NCI-H2029 (cell line): ENCODE measurements at regions not wholly inside any gene's neighbourhood (a gene's known extent, or its start where the extent isn't known, plus 50 kb on each side); places are given as distances from the start of the nearest gene placed in this dataset.
"Not testable (repeated sequence)": the region's sequence is repeated elsewhere in the genome, so short reads cannot be mapped to it uniquely, and the experiment has no call there.

Experiments
- DNase-seq: peaks from one replicate; lab custom pipeline; 2025; lab: John Stamatoyannopoulos, UW

DNA sequence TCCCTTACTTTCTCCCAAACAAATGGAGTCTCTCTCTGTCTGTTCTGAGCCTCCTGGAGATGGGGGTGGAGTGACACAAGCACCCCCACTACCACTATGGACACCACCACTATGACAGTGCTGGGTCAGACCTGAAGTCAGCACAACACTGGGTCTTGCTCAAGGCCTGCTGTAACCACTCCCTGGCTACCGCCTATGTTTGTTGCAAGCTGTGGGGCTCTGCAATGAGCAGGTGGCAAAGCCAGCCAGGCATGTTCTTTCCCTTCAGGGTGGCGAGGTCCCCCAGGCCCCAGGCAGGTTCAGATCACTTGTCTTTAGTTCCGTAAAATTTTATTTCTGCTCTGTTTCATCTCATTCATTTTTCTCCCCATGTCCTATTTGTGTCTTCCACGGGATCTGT lies 349.8 kb downstream of the TMEM121 start:
- DNase-seq = no peak

DNA sequence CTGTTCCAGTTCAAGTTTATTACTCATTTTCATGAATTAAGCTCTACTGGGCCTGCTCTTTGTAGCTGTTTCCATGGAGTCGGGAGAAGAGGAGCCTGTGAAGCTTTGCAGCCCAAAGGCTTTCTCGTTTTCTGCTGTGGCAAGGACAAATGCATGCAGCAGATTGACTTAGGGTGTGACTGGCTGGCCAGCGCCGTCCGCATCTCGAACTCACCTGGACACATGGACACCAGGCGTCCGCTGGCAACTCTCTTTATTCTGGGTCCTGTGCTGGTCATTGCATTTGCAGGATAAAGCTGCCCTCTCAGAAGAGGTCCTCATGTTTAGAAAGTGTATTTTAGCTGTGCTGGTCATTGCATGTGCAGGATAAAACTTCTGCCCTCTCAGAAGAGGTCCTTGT lies 350.4 kb downstream of the TMEM121 start:
- no peak for DNase-seq

DNA sequence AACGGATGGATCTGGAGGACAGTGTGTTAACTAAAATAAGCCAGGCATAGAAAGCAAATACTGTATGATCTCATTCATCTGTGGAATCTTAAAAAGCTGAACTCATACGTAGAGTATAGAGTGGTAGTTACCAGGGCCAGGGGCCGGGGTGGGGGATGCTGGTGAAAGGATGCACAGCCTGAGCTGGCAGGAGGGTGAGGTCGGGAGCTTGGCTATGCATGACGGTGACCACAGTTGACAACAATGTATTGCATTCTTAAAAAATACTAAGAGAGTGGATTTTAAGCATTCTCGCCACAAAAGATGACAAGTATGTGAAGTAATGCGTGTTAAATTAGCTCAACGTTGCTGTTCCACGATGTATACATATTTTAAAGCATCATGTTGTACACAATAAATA lies 351.3 kb downstream of the TMEM121 start:
- DNase-seq = no peak

DNA sequence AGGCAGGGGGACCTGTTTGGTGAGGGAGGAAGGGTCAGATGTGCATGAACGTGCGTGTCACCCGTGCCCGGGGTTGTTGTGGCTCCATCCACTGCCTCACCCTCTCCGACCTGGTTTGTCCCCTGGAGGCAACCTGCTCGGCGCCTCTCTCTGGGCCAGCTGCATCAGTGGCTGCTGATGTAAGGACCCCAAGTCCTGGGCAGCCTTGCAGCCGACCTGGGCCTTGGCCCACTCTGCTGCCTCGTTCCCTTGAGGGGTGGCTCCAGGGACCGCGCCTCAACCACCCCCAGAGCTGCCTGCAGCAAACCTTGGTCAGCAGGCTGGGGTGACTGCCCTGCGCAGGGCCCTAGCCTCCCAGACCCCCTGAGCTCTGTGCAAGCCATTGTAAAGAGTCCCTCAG lies 351.7 kb downstream of the TMEM121 start:
- DNase-seq = no peak

DNA sequence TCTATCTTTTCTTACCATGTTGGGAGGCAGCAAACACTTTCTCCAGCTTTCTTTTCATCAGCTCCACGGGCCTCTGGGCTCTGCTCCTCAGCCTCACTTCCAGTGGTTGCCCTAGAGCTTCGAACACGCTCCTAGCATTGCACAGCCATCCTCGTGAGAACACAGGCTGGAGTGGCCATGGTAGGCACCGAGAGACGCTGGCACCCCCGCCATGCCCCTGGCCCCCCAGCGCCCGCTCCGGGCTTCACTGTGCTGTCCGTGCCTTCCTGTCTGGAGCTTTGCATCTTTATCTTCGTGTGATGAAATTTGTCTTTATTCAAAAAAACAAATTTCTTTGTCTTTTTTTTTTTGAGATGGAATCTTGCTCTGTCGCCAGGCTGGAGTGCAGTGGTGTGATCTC lies 352.2 kb downstream of the TMEM121 start:
- DNase-seq = no peak

DNA sequence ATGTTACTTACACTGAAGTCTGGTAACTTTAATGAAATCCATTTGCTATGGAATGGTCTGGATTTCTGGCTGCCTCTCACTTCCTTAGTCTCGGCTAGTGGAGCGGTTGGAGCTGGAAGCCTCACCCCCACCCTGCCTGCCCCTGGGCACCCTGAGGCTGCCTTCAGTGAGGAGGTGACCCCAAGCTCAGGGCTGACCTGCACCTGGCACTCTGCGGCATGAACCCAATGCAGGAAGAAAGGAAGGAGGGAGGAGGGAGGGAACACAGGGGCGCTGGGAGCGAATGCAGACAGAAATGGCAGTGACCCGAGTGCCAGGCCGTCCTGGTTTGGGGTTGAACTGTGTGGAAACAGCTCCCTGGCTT lies 353.1 kb downstream of the TMEM121 start:
- DNase-seq = no peak

DNA sequence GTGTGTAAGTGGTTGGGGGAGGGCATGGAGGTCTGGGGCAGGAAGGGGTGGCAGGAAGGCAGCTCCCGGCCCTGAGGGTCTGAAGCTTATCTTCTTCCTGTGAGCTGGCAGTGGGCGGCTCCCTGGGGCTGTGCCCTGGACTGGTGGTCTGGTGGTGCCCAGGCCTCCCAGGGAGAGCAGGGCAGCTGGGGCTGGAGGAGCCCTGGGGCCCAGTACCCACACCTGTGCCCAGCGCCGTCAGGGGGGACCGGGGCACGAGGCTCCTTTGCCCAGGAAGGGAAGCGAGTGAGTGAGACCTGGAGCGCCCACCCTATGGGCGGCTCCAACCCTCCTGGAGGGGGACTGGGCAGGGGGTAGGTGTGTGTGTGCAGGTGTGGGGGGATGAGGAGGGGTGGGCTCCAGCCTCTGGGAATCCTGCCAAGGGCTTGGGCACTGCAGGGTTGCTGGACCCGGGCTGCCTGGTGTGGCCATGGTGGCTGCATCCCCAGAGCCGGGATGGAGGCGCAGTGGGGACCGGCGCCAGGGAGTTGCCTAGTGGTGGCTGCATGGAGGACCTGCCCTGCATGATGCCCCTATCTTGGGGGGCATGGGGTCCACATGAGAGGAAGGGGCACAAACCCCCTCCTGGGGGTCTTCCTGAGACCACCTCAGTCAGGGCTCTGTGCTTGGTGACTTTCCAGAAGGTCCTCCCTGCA lies 353.6 kb downstream of the TMEM121 start:
- DNase-seq = no peak

DNA sequence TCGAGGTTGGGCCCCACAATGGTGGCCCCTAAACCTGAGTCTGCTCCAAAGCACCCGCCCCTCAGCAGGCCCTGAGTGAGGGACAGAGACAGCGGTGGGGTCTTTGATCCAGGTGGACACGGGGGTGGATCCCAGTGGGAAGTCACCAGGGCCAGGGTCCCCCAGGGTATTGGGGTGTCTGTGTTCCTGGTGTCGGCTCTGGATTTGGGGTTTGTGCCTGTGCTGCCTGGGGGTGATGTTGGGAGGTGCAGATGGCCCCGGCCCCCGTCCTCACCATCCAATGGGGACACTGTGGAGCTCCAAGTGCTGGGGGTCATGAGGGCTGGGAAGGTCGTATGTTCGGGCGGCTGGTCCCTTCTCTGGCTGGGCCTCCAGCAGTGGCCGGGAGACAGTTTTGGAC lies 354.2 kb downstream of the TMEM121 start:
- DNase-seq = no peak

DNA sequence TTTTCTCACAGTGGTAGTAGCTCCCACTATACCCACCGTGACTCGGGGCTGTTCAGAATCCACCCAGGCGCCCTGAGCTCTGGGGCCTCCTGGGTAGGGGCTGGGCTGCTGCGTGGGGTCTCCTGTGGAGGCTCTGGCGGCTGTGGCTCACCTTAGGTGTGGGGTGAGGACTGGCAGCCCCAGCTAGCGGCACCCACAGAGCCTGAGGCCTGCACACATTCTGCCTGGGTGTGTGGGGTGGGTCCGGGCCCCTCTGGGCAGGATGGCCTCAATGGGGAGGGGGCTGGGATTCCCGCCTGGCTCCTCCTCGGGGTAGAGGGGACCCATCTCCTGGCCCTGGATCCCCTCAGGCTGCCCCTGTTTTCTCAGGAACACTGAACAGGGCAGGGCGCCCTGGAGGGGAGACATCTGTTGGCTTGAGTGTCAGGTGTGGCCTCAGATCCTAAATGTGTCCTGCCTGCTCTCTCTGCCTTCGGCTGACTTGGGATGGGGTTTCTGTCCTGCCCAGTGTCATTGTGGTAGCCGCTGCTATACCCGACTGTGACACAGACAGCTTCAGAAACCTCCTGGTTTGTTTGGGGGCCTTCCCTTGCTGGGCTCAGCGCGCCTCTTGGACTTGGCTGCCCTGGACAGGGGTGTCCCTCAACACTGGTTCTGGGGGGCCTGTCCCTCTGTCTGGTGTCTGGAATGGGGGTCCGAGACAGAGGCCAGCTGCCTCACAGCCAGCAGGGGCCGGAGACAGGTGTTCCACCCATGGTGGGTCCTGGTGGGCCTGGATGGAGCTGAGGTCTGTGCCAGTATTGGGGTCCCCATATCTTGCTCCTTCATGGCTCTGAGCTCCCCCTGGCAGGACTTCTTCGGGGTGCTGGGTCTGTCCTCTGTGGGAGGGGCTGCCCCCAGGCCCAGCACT lies 354.9 kb downstream of the TMEM121 start:
- no peak for DNase-seq

DNA sequence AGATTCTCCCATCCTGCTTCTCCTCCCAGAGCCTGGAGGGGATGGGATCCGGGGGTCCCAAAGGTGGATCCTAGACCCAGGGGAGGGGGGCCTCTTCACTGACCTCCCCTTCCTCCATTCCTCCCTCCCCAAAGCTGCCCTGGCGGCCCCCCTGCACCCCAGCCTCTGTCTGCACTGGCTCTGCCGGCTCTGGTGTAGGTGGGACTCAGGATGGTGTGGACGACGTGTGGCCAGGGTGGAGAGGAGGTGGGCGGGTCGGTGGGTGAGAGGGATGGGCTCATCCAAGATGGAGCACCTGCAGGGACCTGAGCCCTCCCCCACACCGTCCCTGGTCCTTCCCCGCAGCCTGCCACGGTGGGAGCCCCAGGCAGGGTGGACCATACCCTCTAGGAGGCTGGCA lies 355.6 kb downstream of the TMEM121 start:
- not testable (repeated sequence) for DNase-seq

DNA sequence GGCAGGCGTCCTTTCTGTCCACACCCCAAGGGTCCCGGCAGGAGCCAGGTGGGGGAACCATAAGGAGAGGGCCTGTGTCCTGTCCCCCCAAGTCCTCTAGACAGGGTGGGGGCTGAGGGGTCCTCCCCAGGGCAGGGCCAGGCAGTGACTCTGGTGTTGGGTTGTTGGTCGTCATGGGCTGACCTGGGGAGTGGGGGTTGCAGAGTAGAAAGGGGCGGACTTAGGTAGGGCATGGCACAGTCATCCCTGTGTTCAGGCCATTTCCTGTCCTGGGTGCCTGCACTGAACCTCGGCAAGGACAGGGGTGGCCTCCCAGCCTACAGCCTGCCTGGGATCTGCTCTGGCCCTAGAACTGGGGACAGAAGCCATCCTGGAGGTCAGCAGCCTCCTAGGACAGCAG lies 356.2 kb downstream of the TMEM121 start:
- DNase-seq = no peak

DNA sequence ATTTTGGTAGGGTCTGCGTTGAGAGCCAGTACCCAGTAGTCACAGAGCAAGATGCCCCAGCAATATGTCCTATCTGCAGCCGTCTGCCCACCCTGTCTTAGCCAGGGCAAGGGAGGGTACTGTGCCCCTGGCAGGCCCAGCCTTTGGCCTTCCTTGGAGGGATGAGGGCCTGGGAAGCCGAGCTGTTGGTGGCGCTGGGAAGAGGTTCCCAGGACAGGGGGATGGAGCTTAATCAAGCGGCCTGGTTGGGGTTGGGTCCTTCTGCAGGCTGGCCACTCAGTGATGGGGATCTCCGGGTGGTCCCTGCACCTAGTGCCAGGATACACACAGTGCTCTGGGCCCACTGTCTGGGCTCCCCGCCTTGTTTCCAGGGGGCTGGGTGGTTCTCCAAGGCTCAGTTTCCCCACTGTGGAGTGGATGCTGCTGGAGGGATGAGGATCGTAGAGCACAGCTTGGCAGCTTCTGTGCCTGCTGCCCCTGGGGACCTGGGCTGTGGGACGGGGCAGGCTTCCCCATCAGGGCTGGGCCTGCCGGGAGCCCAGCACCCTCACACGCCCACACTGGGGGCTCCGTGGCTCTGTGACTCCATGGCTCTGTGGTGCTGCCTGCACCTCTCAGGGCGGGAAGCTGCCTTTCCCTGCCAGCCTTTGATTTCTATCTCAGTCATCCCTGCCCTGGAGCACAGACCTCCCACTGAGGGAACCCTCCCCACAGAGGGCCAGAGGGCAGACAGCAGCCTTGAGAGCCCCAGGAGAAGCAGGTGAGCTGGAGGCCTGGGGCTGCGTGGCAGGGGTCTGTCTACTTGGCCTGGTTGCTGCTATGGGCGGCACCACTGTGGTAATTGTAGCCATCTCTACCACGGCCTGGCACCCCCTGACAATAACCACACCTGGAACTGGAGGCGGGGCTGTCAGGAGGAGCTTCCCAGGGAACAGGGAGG lies 357.0 kb downstream of the TMEM121 start:
- no peak for DNase-seq

DNA sequence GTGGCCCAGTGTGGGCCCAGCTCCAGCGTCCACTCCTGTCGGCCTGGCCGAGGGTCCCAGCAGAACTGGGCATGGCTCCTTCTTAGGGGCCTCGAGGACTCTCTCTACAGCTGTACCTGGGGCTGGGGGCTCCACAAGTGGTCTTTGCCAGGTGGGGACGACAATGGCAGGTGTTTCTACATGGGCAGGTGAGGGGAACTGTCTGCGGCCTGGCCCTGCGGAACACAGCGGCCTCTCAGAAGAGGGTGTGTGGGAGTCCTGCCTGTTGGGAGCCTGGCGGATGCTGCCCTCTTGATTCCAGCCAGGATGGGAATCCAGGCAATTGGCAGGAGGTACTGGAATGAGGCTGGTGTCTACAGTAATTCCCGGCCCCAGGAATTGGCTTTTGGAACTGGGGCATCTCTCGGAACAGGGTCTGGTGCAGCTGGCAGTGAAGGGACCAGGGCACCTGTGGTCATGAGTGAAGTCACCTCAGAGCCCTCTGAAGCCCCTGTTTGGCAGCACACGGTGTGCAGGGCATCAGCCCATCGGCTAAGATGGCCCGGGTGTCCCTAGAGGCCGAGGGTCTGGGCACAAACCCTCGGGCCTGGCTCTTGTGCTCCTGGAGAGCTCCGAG lies 357.9 kb downstream of the TMEM121 start:
- DNase-seq = not testable (repeated sequence)

DNA sequence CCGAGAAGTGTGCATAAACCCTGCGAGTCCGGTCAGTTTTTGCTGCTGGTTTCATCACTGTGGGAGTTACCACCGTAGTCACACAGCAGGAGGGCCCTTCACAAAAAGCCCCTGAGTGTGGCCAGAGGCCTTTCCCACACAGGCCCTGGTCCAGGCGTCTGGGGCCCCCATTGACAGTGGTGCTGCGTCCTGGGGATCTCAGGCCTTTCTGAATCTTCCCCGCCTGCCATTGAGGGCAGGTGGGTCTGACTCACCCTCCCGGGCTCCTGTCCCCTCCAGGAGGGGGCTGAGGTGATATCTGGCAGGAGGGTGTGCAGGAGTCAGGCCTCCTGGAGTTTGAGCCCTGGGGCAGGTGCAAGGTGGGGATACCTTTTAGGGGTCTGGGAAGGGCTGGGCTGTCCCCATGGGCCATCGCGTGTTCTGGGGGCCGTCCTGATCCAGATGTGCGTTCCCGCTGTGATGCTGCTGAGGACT lies 358.5 kb downstream of the TMEM121 start:
- no peak for DNase-seq

DNA sequence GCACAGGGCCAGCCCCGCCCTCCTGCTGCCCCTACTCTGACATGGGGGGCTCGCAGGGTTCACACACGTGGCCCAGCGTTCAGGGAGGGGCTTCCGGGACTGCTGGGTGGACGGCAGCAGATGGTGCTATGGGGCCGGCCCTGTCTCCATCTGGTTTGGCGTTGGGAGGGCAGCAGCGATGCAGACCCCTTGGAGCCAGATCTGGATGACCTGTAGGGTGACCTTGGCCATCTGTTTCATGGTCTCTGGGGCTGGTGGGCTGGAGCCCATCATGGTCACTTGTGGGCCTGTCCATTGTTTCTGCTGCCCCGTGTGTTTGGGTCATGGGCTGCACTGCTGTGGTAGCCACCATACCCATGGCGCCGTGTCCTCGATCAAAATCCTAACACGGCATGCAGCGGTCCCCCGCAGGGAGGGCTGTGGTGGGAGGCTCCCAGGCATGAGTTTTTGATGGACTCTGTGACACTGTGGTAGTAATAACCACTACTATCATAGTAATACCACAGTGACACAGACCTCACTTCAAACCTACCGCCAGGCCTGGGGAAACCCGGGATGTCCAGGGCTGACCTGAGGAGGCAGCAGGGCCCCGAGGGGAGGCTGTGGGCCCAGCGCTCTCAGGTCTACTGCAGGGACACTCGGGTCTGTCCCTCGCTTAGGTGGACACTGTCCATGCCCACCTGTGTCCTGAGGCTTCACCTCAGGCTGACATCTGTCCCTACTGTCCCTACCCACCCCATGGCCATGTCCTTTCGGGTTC lies 359.4 kb downstream of the TMEM121 start:
- no peak for DNase-seq

DNA sequence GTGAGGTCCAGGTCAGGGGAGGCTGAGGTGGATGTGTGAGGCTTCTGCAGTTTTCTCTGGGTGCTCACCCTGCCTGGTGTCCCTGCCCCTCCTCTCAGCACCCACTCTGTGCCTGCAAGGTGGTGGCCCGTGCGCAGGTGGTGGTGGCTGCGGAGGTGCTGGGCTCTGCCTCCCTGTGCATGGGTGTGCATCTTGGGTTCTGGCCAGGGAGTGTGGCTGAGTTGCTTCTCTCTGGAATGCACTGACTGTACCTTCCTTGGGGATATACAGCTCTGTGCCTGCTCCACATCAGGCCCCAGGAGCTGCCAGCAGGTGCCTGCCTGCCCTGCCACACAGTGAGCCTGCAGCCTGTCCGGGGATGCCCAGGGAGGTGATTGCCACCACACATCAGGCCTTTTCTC lies 360.4 kb downstream of the TMEM121 start:
- DNase-seq = not testable (repeated sequence)

DNA sequence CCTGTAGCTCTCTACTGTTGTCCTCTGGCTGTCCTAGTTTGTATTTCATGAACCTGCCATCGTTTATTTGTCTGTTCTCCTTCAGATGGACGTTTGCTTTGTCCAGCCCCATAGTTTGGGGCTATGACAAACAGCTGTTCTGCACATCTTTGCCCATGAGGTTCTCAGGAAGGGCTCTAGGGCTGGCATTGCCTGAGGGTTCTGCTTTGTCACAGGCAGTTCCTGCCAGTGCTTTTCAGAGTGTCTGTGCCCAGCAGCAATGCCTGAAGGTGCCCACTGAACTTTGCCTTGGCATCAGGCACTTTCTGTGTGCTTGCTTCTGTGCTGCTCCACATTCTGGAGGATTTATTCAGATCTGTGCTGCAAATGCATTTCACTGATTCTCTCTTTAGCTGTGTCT lies 361.3 kb downstream of the TMEM121 start:
- DNase-seq = no peak

DNA sequence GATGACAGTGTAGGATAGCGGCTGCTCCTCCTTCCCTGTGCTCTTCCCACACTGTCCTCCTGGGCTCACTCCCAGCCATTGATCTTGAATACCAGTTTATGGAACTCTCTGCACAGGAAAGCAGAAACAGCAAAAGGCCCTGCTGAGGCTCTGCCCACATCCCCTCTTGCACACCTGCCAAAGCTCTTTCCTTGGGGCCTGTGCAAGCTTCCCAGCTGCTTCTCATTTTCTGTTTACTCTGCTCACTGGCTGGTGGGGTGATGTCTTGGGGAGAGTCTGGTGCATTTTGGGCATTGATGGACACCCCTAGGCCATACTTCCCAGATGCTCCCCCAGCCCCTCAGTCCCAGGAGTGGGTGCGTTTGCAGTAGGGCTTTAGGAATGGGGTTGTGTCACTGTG lies 361.8 kb downstream of the TMEM121 start:
- no peak for DNase-seq

DNA sequence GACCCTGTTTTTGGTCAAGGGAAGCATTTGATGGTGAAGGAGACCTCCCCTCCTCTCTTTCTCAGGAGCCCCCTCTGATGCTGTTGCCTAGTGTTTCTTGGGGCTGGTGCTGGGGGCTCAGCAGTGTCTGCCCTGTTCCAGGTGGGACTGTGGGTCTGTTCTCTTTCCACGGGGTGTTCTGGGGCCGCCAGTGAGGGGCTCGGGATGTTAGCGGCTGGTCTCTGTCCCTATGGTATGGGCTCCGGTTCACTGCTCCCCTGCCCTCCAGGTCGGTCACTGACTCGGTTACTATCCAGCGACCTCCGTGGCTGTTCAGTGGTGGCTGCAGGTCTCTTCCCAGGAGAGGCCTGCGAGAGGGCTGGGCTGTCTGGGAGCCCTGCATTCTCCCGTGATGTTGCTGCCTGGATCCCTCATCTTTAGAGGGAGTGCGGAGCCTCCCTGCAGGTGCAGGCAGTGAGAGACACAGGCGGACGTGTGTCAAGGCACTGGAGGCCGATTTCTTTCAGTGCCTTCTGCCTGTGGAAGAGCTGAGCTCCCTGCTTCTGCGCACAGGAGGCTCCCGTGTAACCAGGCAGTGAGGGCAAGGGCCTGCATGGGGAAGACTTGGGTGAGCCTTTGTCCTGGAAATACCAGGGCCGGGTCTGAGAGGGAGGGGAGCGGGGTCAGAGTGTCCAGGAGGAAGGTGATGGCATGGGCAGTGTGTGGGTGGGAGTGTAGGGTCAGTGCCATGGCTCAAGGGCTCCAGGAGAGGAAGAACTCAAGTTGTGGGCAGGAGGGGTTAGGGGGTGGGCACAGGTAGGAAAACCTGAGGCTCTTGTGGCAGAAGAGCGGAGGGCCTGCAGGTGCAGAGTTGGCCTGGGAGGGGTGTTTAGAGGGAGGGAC lies 362.6 kb downstream of the TMEM121 start:
- no peak for DNase-seq
